ENCODE measurements at regions not wholly inside any gene's neighbourhood (a gene's known extent, or its start where the extent isn't known, plus 50 kb on each side); places are given as distances from the start of the nearest gene placed in this dataset.

GRCh38 chr13:86838411-86839120 lies 832.6 kb upstream of the SLITRK5 start:
- no peak for ATAC-seq
- Histone ChIP-seq H3K27me3 (no peaks in the 10 kb centered on the region), H3K27ac (no peak overlapping the region), H3K4me3 (no peak overlapping the region), H3K36me3 (no peaks in the 10 kb centered on the region), H3K9me3 (no peaks in the 10 kb centered on the region), H3K4me1 (no peaks in the 10 kb centered on the region)
- intact Hi-C loops (cut with DNase I; ENCODE audit: low total_unique reads) (no loop called here), in situ Hi-C loops (cut with MboI; ENCODE audit: low sequenced_read_pairs in 4 of 4) (no loop called here)
- no peak for TF ChIP-seq POLR2A (IDR thresholded peaks at IDR 0.05)
- no peak for TF ChIP-seq CTCF (IDR thresholded peaks at IDR 0.05 in 4 of 5, conservative IDR thresholded peaks at IDR 0.05 in 1 of 5)
- DNase-seq, result no peak

- in situ Hi-C loops (cut with MboI; ENCODE audit: low sequenced_read_pairs in 4 of 4), result no loop called here
- Histone ChIP-seq H3K4me3 (no peak overlapping the region), H3K9me3 (no peaks in the 10 kb centered on the region), H3K27me3 (no peaks in the 10 kb centered on the region), H3K27ac (no peak overlapping the region), H3K4me1 (no peaks in the 10 kb centered on the region), H3K36me3 (no peaks in the 10 kb centered on the region)
- ATAC-seq, result no peak
- intact Hi-C loops (cut with DNase I; ENCODE audit: low total_unique reads), result no loop called here
- TF ChIP-seq CTCF (IDR thresholded peaks at IDR 0.05 in 4 of 5, conservative IDR thresholded peaks at IDR 0.05 in 1 of 5), result no peak
- no peak for TF ChIP-seq POLR2A (IDR thresholded peaks at IDR 0.05)
- DNase-seq, result no peak
Observed at GRCh38 chr13:86839221-86839620, 832.0 kb upstream of the SLITRK5 start.

GRCh38 chr13:86840250-86841191 lies 830.6 kb upstream of the SLITRK5 start:
- H3K9me3 ChIP-seq, result no peaks in the 10 kb centered on the region
- in situ Hi-C loops (cut with MboI; ENCODE audit: low sequenced_read_pairs in 4 of 4) (no loop called here), intact Hi-C loops (cut with DNase I; ENCODE audit: low total_unique reads) (no loop called here)
- DNase-seq (no peak), ATAC-seq (no peak)
- H3K4me3 ChIP-seq, result no peak overlapping the region
- no peak for TF ChIP-seq POLR2A (IDR thresholded peaks at IDR 0.05)
- TF ChIP-seq CTCF (IDR thresholded peaks at IDR 0.05 in 4 of 5, conservative IDR thresholded peaks at IDR 0.05 in 1 of 5), result no peak
- H3K36me3 ChIP-seq, result no peaks in the 10 kb centered on the region
- no peaks in the 10 kb centered on the region for H3K4me1 ChIP-seq
- H3K27me3 ChIP-seq, result no peaks in the 10 kb centered on the region
- no peak overlapping the region for H3K27ac ChIP-seq

- Histone ChIP-seq H3K27me3 (no peaks in the 10 kb centered on the region), H3K27ac (no peak overlapping the region), H3K36me3 (no peaks in the 10 kb centered on the region), H3K4me1 (no peaks in the 10 kb centered on the region), H3K4me3 (no peak overlapping the region), H3K9me3 (no peaks in the 10 kb centered on the region)
- ATAC-seq (no peak), DNase-seq (no peak)
- in situ Hi-C loops (cut with MboI; ENCODE audit: low sequenced_read_pairs in 4 of 4), result no loop called here
- TF ChIP-seq POLR2A (IDR thresholded peaks at IDR 0.05), result no peak
- no peak for TF ChIP-seq CTCF (IDR thresholded peaks at IDR 0.05 in 4 of 5, conservative IDR thresholded peaks at IDR 0.05 in 1 of 5)
- intact Hi-C loops (cut with DNase I; ENCODE audit: low total_unique reads), result no loop called here
Observed at GRCh38 chr13:86841264-86841663, 829.9 kb upstream of the SLITRK5 start.

Measured in gastrocnemius medialis (tissue), 4 donors.